Activated CD8-positive, alpha-beta memory T cell treated with anti-CD3 and anti-CD28 coated beads for 24 hours (primary cell): ENCODE measurements at regions not wholly inside any gene's neighbourhood (a gene's known extent, or its start where the extent isn't known, plus 50 kb on each side); places are given as distances from the start of the nearest gene placed in this dataset.
"Not testable (repeated sequence)": the region's sequence is repeated elsewhere in the genome, so short reads cannot be mapped to it uniquely, and the experiment has no call there.

Source experiments
- DNase-seq: peaks from one replicate; pipeline ENCODE4 v3.0.0-alpha.2; 2020

DNA sequence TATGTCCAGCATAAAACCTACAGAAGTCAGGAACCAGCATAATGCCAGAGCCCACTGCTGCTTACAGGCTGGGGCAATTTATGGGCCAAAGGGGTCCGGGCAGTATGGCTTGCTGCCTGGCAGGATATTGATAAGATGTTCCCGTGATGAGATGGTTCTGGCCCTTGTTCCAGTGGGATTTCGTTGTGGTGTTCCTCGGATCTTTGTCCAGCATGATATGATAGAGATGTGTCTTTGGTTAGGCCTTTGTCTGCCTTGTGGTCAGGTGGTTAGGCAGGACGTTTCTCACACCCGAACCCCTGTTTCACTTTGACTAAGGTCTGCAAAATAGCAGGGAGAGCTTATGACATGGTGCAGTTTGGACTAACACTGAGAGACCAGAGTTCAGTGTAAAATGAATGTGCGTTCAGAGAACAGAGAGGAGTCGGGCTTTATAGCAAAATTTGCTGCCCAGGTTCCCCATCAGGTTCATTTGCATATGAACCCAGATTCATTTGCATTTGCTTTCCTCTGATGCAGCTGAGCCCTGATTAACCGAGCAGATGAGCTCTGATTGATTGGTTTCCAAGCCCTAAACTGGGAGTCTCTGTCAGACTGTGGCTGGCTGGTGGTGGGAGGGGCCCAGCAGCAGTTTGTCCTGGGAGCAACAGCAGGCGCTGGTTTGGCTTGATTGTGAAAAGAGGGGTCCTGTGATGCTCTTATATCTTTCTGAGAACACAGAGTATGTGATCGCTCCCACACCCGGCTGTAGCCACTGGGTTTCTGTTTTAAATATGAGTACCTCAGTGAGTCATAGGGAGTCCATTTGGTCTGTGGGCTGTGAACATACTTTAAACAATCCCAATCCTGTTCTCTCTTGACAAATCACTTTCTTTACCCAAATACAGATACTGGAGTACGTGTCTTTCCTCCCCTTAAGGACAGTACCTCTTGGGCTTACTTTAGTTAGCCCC is 156.3 kb upstream of the PZP start:
- peak; percentile 68 for DNase-seq

DNA sequence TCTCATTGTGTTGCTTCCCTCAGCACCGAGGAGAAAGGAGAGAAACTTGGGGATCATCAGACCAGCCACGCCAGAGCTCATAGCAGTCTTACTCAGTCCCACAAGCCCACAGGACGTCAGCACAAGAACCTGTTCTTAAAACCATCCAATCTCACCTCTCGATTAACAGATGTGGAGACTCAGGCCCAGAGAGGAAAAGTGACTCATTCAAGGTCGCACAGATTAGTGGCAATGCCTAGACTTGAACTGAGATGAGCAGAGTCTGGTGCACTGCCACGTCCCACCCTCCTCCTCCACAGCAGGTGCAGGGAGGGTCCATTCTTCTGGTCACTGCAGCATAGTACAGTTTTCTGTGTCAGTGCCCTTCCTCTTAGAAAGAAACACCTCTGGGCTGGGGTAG is 154.9 kb upstream of the PZP start:
- no peak for DNase-seq

DNA sequence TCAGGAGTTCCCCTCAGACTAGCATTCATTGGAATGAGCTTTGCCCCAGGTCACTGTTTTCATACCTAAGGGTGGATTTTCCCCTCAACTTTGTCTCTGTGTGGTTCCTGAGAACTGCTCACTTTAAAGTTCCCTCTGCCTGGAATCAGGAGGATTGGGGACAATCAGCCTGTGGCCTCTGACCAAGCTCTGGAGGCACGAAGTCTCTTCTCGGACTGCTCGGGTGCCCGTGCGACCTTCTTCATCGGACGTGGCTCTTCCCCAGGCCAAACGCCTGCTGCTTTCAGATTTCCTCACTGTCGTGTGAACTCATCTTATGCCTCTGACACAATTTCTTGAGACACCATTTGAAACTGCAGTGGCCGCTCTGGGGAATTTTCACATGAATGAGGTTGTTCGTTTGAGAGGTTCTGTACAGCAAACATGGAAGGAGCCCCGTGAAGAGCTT is 153.7 kb upstream of the PZP start:
- DNase-seq, result no peak

DNA sequence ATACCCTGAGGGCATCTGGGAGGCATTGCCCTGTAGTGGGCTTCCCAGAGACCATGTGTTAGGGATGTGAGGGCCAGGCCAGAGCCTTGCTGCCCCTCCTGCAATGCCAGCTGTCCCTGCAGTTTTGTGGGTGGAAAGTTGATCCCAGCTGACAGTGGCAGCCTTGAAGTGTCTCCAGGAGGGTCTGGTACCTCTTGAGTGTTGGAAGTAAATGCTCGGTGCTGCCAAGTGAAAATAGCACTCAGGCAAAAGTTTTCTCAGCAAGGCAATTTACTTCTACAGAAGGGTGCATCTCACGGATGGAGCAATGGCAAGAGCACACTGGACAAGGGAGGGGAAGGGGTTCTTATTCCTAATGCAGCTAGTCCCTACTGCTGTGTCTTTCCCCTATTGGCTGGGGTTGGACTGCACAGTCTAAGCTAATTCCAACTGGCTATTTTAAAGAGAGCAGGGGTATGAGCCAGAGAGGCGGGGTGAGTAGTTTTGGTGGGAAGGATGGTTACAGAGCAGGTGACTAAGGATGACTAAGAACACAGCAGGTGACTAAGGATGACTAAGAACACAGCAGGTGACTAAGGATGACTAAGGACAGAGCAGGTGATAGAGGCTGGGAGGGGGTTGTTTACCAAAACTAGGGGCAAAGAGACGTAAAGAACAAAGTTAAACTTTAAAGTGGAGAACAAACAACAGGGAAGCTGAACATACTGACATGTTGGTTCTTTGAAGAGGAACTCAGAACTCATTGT is 146.0 kb upstream of the PZP start:
- DNase-seq, result not testable (repeated sequence)

DNA sequence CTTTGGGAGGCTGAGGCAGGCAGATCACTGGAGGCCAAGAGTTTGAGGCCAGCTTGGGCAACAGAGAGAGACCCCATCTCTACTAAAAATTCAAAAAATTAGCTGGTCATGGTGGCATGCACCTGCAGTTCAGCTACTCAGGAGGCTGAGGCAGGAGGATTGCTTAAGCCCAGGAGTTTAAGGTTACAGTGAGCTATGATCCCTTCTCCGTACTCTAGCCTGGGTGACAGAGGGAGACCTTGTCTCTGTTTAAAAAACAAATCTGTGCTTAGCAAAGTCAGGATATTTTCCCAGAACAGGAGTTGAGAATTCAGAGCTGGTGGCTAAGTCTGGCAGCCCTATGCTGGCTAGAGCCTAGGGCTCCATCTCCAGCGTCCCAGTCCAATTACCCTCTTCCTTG is 142.9 kb upstream of the PZP start:
- DNase-seq, result no peak

DNA sequence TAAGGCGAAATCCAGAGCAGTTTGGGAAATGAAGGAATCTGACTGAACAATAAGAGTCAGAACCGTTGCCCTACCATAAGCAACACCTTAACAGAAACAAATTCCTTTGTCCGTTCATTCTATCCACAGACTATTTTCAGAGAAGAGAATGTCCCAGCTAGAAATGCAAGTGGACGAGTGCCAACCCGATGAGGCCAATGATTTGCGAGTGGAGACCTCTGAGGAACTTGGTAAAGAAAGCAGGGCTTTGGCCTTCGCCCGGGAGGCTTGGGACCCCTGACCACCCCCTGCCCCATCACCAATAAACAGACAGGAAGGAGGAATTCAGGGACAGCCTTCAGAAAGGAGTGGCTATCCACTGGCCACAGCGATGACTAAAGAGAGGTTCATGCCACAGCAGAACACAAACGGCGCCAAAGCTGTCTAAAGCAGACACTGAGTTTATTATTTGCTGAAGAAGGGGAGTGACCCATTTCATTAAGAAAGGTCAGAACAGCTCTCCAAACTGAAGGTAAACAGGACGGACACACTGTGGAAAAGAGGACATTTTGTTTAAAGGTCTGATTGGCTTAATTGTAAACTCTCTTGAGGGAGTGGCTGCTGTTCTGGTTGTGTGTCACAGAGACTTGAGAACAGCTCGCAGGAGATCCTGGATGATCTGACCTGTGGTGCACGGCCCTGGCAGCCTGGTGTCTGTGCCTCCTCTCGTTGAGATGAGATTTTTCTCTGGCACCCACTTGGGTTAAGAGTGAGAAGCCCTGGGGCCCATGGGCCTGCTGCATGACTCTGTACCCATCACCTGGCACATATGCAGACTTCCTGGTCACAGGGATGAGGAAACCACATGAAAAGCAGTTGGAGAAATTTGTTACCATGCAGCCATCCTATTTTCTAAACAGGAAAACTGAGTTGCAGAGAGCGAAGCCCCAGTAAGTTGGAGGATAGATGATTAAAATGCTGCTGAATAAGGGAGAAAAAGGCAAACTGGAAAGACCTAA is 142.0 kb upstream of the PZP start:
- DNase-seq, result no peak

DNA sequence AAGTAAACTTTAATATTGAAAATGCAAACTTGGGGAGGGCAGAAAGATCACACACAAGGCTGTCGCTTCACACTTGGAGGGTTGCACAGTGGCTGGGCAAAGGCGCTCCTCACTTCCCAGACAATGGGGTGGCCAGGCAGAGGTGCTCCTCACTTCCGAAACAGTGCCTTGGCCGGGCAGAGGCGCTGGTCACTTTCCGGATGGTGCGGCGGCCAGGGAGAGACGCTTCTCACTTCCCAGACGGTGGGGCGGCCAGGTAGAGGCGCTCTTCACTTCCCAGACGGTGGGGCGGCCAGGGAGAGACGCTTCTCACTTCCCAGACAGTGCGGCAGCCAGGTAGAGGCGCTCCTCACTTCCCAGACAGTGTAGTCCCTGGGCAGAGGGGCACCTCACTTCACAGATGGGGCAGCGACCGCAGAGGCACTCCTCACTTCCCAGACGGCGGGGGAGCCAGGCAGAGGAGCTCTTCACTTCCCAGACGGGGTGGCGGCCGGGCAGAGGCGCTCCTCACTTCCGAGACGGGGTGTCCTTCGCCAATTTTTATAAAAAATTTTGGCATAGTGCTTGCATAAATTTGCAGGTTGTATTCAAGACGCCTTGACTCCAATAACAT is 140.8 kb upstream of the PZP start:
- no peak for DNase-seq

DNA sequence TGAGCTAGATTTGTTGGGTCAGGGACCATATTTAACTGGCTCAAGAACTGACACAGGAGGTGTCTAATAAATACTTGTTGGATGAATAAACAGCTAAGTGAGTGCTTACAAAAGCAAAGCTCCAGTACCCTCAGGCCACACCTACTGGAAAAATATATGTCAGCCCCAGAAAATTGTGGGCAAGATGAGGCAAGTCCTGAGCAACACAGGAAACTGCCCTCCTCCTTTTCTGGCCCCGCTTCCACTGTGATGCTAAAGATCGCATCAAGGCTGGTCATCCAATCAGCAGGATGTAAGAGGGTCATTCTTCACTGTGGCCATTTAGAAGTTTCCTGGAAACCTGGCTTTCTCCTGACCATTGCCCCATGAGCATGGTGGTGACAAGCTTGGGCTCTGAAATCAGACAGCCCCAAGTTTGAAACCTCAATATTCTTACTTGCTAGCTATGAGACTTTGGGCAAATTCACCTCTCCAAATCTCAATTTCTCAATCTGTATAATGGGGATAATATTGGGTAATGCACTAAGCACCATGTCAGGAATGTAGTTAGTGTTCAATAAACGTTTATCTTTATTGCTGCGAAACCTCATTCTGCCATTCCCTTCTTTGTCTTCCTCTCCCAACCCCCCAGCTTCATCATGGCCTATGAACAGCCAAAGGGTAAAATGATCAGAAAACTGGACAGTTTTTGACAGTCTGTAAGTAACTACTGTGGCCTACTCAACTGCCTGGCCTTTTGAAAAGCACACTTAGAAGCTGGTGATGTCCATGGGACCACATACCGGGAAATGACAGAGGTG is 139.3 kb upstream of the PZP start:
- no peak for DNase-seq

DNA sequence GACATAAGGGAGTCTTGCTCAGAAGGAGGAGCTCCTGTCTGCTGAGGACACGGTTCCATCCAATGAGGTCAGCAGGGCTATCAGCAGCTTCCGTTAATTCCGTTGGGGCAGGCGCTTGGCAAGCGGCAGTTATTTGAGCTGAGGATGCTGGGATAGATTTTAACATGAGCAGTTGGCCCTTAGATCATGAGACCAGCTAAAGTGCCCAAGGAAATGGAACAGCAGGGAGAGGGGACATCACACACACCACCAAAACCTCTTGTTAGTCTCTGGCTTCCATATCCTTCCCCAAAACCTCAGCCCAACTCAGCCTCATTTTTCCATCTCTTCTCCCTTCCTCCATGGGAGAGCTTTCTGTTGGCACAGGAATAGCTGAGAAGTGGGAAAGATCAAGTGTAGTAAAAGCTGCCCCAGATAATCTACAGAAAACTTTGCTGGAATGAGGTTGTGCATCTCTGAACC is 138.7 kb upstream of the PZP start:
- DNase-seq, result no peak

DNA sequence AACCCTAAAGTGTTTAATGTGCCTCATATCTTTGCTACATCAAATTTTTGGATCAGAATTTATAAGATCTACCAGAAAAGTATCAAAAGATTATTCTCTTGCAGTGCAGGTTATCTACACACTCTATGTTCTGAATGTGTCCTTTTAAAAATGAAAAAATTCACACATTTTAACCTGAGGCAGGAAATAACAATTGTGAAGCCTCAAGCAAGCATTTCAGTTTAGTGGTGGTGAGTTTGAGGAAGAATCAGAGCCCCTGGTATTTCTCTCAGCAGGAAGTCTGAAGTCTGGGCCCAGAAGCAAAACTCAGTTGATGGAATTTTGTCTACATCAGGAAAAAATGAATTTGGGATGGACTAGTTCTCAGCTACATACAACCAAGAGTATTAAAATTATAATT is 137.0 kb upstream of the PZP start:
- DNase-seq, result no peak

DNA sequence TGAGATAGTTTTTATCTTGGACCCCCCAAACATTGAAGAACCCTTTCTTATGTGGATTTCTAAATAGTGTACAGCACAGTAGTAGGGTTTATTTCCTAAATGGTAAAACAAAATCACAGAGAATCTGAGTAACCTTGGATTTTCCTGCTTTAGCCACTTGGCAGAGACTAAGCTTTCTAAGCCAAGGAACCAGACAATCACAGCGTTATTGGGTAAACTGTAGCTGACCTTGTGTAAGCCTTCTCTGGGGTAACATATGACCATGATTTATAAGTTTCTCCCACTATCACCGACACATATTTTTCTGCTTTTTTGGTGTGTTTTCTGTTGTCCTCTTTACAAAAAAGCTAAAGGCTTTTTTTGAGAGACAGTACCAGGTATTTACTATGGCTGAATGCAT is 136.3 kb upstream of the PZP start:
- no peak for DNase-seq

DNA sequence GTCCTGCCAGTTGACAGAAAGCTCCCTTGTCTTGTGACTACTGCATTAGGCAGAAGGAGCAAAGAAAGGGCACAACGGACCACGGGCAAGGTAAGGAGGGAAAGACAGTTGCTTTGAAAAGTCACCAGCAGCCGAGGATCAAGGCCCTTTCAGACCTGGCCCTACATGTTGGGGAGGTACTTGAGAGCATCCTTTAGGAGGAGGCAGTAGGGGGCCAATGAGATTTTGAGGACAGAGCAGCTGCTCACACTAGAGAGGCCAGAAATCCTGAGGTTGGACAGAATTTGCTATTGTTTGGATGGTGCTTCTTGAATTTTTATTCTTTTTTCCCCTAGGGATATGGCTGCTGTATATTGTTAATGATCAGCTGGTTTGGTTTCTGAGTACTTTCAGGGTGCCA is 135.5 kb upstream of the PZP start:
- no peak for DNase-seq

DNA sequence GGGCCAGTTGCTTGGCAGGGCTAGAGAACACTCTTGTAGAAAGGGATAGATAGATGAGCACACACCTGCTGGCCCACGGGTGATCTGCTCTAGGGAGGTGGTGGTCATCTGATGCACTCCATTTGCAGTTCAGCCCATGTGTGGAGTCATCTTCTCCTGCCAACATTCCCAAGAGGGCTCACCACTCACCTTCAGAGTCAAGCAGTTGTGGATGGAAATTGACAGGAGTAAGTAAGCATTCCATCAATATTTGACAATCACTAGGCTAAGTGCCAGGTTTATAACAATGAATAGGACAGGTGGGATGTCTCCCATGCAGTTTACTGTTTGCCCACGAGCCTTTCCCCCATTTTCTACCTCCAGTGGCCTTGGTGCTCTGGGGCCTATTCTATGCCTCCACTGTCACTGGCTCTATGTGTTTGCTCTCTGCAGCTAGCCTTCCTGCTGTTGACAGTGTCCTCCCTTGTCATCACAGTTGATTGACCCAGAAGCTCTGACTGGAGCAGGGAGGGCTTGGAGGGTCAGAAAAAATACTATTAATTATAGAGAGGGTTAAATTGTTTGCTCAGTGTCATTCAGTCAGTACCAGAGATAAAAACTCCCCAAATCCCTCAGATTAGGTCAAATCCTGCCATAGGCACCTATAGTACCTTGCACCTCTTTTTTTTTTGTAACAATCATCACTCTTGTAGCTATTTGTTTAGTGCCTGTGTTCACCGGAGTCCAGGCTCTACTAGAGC is 134.6 kb upstream of the PZP start:
- no peak for DNase-seq

DNA sequence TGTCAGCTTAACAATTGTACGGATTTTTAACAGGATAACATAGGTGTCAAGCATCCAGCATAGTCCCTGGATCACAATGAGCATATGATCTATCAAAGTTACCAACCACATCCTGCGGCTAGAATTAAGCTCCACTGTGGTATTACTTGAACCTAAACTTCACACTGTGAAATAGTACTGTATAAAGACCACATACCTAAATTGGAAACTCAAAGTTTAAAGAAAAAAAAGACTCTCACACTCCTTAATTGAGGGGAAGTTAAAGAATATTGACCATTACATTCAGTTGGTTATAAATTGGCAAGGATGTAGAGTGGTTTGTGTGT is 133.0 kb upstream of the PZP start:
- DNase-seq, result no peak

DNA sequence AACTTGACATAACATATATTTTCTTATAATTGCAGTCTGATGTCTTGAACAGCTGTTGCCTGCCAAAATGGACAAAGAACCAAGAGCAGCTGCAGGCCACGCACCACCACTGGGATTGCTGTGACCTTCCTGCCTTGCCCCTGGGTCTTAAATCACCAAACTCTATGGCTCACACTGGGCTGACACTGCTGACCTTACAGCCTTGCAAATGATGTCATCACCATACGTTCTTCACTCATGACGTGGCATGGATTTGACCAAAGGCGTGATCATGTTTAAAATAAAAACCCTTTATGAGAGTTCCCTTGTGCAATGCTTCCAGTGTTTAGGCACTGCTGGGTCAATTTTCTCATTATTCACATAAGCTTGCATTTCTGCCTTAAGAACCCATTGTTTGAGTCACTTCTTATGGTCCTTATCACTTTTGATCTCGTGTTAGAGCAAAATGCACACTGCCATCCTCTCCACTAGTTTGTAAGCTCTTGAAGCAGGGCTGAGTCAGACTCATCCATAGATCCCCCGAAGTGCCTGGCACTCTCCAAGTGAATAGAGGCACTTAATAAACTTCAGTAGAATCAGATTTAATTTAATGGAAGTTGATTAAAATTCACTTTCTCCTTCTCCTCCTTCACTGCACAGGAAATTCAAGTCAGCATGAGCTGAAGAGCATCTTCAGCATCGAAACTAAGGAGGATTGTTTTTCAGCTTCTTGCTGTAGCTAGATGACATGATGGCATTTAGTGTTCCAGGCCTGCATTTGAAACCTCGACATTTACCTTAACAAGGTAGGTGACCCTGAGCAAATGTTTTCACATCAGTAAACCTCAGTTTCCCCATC is 132.4 kb upstream of the PZP start:
- DNase-seq, result no peak

DNA sequence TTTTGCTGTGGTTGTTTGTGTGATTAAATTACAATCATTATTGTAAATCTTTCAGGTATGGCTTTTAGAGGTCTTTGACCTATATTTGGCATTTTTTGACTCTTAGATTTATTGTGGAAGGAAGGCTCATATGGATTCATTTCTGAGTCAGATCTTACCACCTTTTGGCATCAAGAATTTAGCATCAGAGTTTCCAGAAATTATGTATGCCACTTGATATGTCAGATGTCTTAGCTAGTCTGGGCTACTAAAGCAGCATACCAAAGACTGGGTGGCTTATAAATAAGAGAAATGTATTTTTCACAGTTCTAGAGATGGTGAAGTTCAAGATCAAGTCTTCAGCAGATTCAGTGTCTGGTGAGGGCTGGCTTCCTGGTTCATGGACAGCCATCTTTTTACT is 129.5 kb upstream of the PZP start:
- no peak for DNase-seq

DNA sequence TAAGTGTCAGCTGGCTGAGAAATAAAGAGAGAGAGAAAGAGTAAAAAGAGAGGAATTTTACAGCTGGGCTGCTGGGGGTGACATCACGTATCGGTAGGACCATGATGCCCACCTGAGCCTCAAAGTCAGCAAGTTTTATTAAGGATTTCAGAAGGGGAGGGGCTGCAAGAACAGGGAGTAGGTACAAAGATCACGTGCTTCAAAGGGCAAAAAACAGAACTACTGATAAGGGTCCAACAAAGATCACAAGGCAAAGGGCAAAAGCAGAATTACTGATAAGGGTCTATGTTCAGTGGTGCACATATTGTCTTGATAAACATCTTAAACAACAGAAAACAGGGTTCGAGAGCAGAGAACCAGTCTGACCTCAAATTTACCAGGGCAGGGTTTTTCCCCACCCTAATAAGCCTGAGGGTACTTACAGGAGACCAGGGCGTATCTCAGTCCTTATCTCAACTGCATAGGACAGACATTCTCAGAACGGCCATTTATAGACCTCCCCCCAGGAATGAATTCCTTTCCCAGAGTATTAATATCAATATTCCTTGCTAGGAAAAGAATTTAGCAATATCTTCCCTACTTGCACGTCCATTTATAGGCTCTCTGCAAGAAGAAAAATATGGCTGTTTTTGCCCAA is 128.3 kb upstream of the PZP start:
- DNase-seq, result not testable (repeated sequence)

DNA sequence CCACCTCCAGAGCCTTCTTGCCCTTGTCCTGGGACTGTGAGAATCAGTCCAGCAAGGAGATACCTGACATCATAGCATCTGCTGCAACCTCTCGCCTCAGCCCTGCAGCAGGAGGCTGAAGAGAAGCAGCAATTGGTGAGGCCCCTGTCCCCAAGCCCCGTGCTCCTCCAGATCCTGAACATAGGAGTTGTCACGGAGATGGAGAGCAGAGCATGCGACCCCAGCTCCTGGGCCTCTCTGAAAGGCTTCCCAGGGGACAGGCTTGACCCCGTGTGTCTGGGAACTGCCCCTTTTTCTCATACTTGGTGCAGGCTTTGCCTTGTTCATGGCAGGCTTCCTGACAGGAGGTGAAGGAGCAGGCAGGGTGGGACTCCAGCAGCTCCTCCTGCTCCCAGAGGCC is 127.7 kb upstream of the PZP start:
- no peak for DNase-seq

DNA sequence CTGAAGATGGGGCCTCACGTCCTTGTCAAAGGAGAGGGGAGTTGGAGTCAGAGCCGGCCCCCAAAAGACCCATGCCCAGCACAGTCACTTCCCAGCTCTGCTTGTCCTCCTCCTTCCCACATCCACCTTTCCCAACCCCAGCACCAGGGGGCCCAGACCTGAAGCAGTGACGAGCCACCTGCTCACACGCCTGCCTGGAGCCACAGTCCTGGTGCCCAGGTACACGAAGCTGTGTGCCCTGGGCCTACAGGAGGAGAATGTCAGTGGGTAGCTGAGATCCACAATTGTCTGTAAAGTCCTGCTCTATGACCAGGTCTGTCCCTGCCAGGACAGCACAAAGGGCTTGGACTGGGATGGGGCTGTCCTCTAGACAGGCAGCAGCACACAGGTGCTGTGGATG is 126.8 kb upstream of the PZP start:
- DNase-seq, result no peak
